ENCODE measurements at regions not wholly inside any gene's neighbourhood (a gene's known extent, or its start where the extent isn't known, plus 50 kb on each side); places are given as distances from the start of the nearest gene placed in this dataset.
A peak's percentile ranks its signal among the peaks of the same experiment; 100 is the strongest.
"Not testable (repeated sequence)": the region's sequence is repeated elsewhere in the genome, so short reads cannot be mapped to it uniquely, and the experiment has no call there.

- H3K4me1 ChIP-seq (ENCODE audit: insufficient read depth, insufficient read length), result no peaks in the 10 kb centered on the region
- no peaks in the 10 kb centered on the region for H3K27me3 ChIP-seq (ENCODE audit: insufficient read depth, insufficient read length)
- no peak for TF ChIP-seq SUZ12 (IDR thresholded peaks at IDR 0.05; ENCODE audit: extremely low read depth, insufficient read depth, insufficient read length)
- H3K36me3 ChIP-seq (ENCODE audit: insufficient read depth, insufficient read length, low read length), result no peaks in the 10 kb centered on the region
- no peak overlapping the region for H3K4me3 ChIP-seq (ENCODE audit: insufficient read length, low read depth)
- no peak for DNase-seq (ENCODE audit: low read depth, low spot score)
- no peak overlapping the region for H3K9ac ChIP-seq (ENCODE audit: insufficient read length, low read depth)
- H3K9me3 ChIP-seq (ENCODE audit: insufficient read depth, low read length), result no peaks in the 10 kb centered on the region
These were observed 569.2 kb upstream of the PTPRD start for GRCh38 chr9:11182001-11182400.

GRCh38 chr9:11190719-11191118 is 577.9 kb upstream of the PTPRD start:
- TF ChIP-seq ZNF274 (IDR thresholded peaks at IDR 0.05; ENCODE audit: low read depth, low read length) (no peak), SUZ12 (IDR thresholded peaks at IDR 0.05; ENCODE audit: extremely low read depth, insufficient read depth, insufficient read length) (no peak), YY1 (IDR thresholded peaks at IDR 0.05; ENCODE audit: insufficient read depth, insufficient read length) (no peak)
- Histone ChIP-seq H3K36me3 (ENCODE audit: insufficient read depth, insufficient read length, low read length) (no peaks in the 10 kb centered on the region), H3K27me3 (ENCODE audit: insufficient read depth, insufficient read length) (no peaks in the 10 kb centered on the region), H3K4me1 (ENCODE audit: insufficient read depth, insufficient read length) (no peaks in the 10 kb centered on the region), H3K9me3 (ENCODE audit: insufficient read depth, low read length) (peaks cover 16% of the 10 kb centered on the region), H3K4me3 (ENCODE audit: insufficient read length, low read depth) (no peak overlapping the region), H3K9ac (ENCODE audit: insufficient read length, low read depth) (no peak overlapping the region)
- no peak for DNase-seq (ENCODE audit: low read depth, low spot score)

GRCh38 chr9:11192993-11193392 is 580.2 kb upstream of the PTPRD start:
- no peaks in the 10 kb centered on the region for H3K27me3 ChIP-seq (ENCODE audit: insufficient read depth, insufficient read length)
- no peak for DNase-seq (ENCODE audit: low read depth, low spot score)
- no peak overlapping the region for H3K4me3 ChIP-seq (ENCODE audit: insufficient read length, low read depth)
- no peaks in the 10 kb centered on the region for H3K36me3 ChIP-seq (ENCODE audit: insufficient read depth, insufficient read length, low read length)
- TF ChIP-seq ZNF274 (IDR thresholded peaks at IDR 0.05; ENCODE audit: low read depth, low read length) (no peak), SUZ12 (IDR thresholded peaks at IDR 0.05; ENCODE audit: extremely low read depth, insufficient read depth, insufficient read length) (no peak), YY1 (IDR thresholded peaks at IDR 0.05; ENCODE audit: insufficient read depth, insufficient read length) (no peak)
- H3K9ac ChIP-seq (ENCODE audit: insufficient read length, low read depth), result no peak overlapping the region
- no peaks in the 10 kb centered on the region for H3K4me1 ChIP-seq (ENCODE audit: insufficient read depth, insufficient read length)
- peaks cover 16% of the 10 kb centered on the region for H3K9me3 ChIP-seq (ENCODE audit: insufficient read depth, low read length)

- Histone ChIP-seq H3K9ac (ENCODE audit: insufficient read length, low read depth) (no peak overlapping the region), H3K9me3 (ENCODE audit: insufficient read depth, low read length) (peaks cover 4% of the 10 kb centered on the region), H3K36me3 (ENCODE audit: insufficient read depth, insufficient read length, low read length) (no peaks in the 10 kb centered on the region), H3K4me1 (ENCODE audit: insufficient read depth, insufficient read length) (no peaks in the 10 kb centered on the region), H3K4me3 (ENCODE audit: insufficient read length, low read depth) (no peak overlapping the region), H3K27me3 (ENCODE audit: insufficient read depth, insufficient read length) (no peaks in the 10 kb centered on the region)
- DNase-seq (ENCODE audit: low read depth, low spot score), result no peak
- TF ChIP-seq SUZ12 (IDR thresholded peaks at IDR 0.05; ENCODE audit: extremely low read depth, insufficient read depth, insufficient read length) (no peak), YY1 (IDR thresholded peaks at IDR 0.05; ENCODE audit: insufficient read depth, insufficient read length) (no peak), ZNF274 (IDR thresholded peaks at IDR 0.05; ENCODE audit: low read depth, low read length) (no peak)
These were observed 581.4 kb upstream of the PTPRD start for GRCh38 chr9:11194246-11194645.

- not testable (repeated sequence) for H3K36me3 ChIP-seq (ENCODE audit: insufficient read depth, insufficient read length, low read length); H3K4me1 ChIP-seq (ENCODE audit: insufficient read depth, insufficient read length); H3K4me3 ChIP-seq (ENCODE audit: insufficient read length, low read depth); DNase-seq (ENCODE audit: low read depth, low spot score); H3K9ac ChIP-seq (ENCODE audit: insufficient read length, low read depth); H3K27me3 ChIP-seq (ENCODE audit: insufficient read depth, insufficient read length); H3K9me3 ChIP-seq (ENCODE audit: insufficient read depth, low read length)
These were observed 584.1 kb upstream of the PTPRD start for GRCh38 chr9:11196840-11197365.

- Histone ChIP-seq H3K27me3 (ENCODE audit: insufficient read depth, insufficient read length) (no peaks in the 10 kb centered on the region), H3K9ac (ENCODE audit: insufficient read length, low read depth) (no peak overlapping the region), H3K4me1 (ENCODE audit: insufficient read depth, insufficient read length) (no peaks in the 10 kb centered on the region), H3K9me3 (ENCODE audit: insufficient read depth, low read length) (no peaks in the 10 kb centered on the region; the same call in none of the 2 replicates), H3K4me3 (ENCODE audit: insufficient read length, low read depth) (no peak overlapping the region), H3K36me3 (ENCODE audit: insufficient read depth, insufficient read length, low read length) (no peaks in the 10 kb centered on the region)
- TF ChIP-seq ZNF274 (IDR thresholded peaks at IDR 0.05; ENCODE audit: low read depth, low read length) (no peak), YY1 (IDR thresholded peaks at IDR 0.05; ENCODE audit: insufficient read depth, insufficient read length) (no peak), SUZ12 (IDR thresholded peaks at IDR 0.05; ENCODE audit: extremely low read depth, insufficient read depth, insufficient read length) (no peak)
- DNase-seq (ENCODE audit: low read depth, low spot score), result peak; percentile 44
These were observed 586.5 kb upstream of the PTPRD start for GRCh38 chr9:11199335-11199734.

- no peak for DNase-seq (ENCODE audit: low read depth, low spot score)
- H3K9me3 ChIP-seq (ENCODE audit: insufficient read depth, low read length), result no peaks in the 10 kb centered on the region
- H3K9ac ChIP-seq (ENCODE audit: insufficient read length, low read depth), result no peak overlapping the region
- no peak overlapping the region for H3K4me3 ChIP-seq (ENCODE audit: insufficient read length, low read depth)
- H3K4me1 ChIP-seq (ENCODE audit: insufficient read depth, insufficient read length), result no peaks in the 10 kb centered on the region
- TF ChIP-seq YY1 (IDR thresholded peaks at IDR 0.05; ENCODE audit: insufficient read depth, insufficient read length) (no peak), ZNF274 (IDR thresholded peaks at IDR 0.05; ENCODE audit: low read depth, low read length) (no peak), SUZ12 (IDR thresholded peaks at IDR 0.05; ENCODE audit: extremely low read depth, insufficient read depth, insufficient read length) (no peak)
- no peaks in the 10 kb centered on the region for H3K36me3 ChIP-seq (ENCODE audit: insufficient read depth, insufficient read length, low read length)
- no peaks in the 10 kb centered on the region for H3K27me3 ChIP-seq (ENCODE audit: insufficient read depth, insufficient read length)
These were observed 591.7 kb upstream of the PTPRD start for GRCh38 chr9:11204521-11204920.

GRCh38 chr9:11206925-11207324 is 594.1 kb upstream of the PTPRD start:
- no peak for TF ChIP-seq YY1 (IDR thresholded peaks at IDR 0.05; ENCODE audit: insufficient read depth, insufficient read length)
- TF ChIP-seq ZNF274 (IDR thresholded peaks at IDR 0.05; ENCODE audit: low read depth, low read length), result no peak
- TF ChIP-seq SUZ12 (IDR thresholded peaks at IDR 0.05; ENCODE audit: extremely low read depth, insufficient read depth, insufficient read length), result no peak
- H3K9me3 ChIP-seq (ENCODE audit: insufficient read depth, low read length), result no peaks in the 10 kb centered on the region
- H3K4me1 ChIP-seq (ENCODE audit: insufficient read depth, insufficient read length), result no peaks in the 10 kb centered on the region

More at GRCh38 chr9:11206925-11207324, 594.1 kb upstream of the PTPRD start:
- H3K9ac ChIP-seq (ENCODE audit: insufficient read length, low read depth), result no peak overlapping the region
- no peaks in the 10 kb centered on the region for H3K27me3 ChIP-seq (ENCODE audit: insufficient read depth, insufficient read length)
- H3K36me3 ChIP-seq (ENCODE audit: insufficient read depth, insufficient read length, low read length), result no peaks in the 10 kb centered on the region
- H3K4me3 ChIP-seq (ENCODE audit: insufficient read length, low read depth), result no peak overlapping the region
- DNase-seq (ENCODE audit: low read depth, low spot score), result no peak
